ENCODE measurements at regions not wholly inside any gene's neighbourhood (a gene's known extent, or its start where the extent isn't known, plus 50 kb on each side); places are given as distances from the start of the nearest gene placed in this dataset.
"Not testable (repeated sequence)": the region's sequence is repeated elsewhere in the genome, so short reads cannot be mapped to it uniquely, and the experiment has no call there.

GRCh38 chr2:76044701-76045100 lies 334.0 kb upstream of the GCFC2 start:
- Histone ChIP-seq H3K36me3 (ENCODE audit: insufficient read depth, low read length) (no peaks in the 10 kb centered on the region), H3K9ac (ENCODE audit: low read depth, low read length) (no peak overlapping the region), H3K9me3 (ENCODE audit: control insufficient read depth, insufficient read depth, low read length) (no peaks in the 10 kb centered on the region), H3K4me1 (ENCODE audit: insufficient read depth, low read length) (no peaks in the 10 kb centered on the region)

DNA sequence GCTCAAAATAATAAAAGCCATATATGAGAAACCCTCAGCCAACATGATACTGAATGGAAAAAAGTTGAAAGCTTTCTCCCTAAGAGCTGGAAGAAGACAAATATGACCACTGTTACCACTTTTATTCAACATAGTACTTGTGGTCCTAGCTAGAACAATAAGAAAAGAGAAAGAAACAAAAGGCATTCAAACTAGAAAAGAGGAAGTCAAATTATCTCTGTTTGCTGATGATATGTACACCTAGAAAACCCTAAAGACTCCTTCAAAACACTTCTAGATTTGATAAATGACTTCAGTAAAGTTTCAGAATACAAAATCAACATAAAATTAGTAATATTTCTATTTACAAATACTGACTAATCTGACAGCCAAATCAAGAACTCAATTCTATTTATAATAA lies 328.8 kb upstream of the GCFC2 start:
- H3K9ac ChIP-seq (ENCODE audit: low read depth, low read length) = no peak overlapping the region
- no peaks in the 10 kb centered on the region for H3K9me3 ChIP-seq (ENCODE audit: control insufficient read depth, insufficient read depth, low read length)
- no peaks in the 10 kb centered on the region for H3K36me3 ChIP-seq (ENCODE audit: insufficient read depth, low read length)
- no peaks in the 10 kb centered on the region for H3K4me1 ChIP-seq (ENCODE audit: insufficient read depth, low read length)

- Histone ChIP-seq H3K36me3 (ENCODE audit: insufficient read depth, low read length) (no peaks in the 10 kb centered on the region), H3K9me3 (ENCODE audit: control insufficient read depth, insufficient read depth, low read length) (no peaks in the 10 kb centered on the region), H3K4me1 (ENCODE audit: insufficient read depth, low read length) (no peaks in the 10 kb centered on the region), H3K9ac (ENCODE audit: low read depth, low read length) (no peak overlapping the region)
Observed at GRCh38 chr2:76027761-76028160, 317.0 kb upstream of the GCFC2 start.

DNA sequence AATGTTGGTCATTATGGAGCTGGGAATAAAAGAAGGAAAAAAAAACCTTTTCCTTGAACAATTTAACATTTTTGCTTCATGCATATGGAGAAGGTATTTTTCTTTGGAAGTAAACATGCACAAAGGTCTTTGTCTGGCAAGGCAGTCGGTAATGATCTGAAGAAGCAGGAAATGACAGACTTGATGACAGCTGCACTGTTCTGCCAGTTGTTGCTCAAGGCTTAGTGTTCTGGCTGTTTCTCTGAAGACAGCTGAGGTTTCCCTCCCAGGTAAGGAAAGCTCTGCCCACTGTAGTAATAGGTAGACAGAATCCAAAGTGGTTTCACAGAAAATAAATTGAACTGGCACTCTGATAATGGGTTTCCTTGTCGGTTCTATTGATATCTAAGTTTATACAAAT lies 308.4 kb upstream of the GCFC2 start:
- H3K4me1 ChIP-seq (ENCODE audit: insufficient read depth, low read length) = no peaks in the 10 kb centered on the region

GRCh38 chr2:76009484-76009883 lies 298.8 kb upstream of the GCFC2 start:
- H3K9ac ChIP-seq (ENCODE audit: low read depth, low read length) = no peak overlapping the region
- no peaks in the 10 kb centered on the region for H3K9me3 ChIP-seq (ENCODE audit: control insufficient read depth, insufficient read depth, low read length)

More for the DNA sequence above, 308.4 kb upstream of the GCFC2 start:
- Histone ChIP-seq H3K36me3 (ENCODE audit: insufficient read depth, low read length) (no peaks in the 10 kb centered on the region), H3K9me3 (ENCODE audit: control insufficient read depth, insufficient read depth, low read length) (no peaks in the 10 kb centered on the region), H3K9ac (ENCODE audit: low read depth, low read length) (no peak overlapping the region)

DNA sequence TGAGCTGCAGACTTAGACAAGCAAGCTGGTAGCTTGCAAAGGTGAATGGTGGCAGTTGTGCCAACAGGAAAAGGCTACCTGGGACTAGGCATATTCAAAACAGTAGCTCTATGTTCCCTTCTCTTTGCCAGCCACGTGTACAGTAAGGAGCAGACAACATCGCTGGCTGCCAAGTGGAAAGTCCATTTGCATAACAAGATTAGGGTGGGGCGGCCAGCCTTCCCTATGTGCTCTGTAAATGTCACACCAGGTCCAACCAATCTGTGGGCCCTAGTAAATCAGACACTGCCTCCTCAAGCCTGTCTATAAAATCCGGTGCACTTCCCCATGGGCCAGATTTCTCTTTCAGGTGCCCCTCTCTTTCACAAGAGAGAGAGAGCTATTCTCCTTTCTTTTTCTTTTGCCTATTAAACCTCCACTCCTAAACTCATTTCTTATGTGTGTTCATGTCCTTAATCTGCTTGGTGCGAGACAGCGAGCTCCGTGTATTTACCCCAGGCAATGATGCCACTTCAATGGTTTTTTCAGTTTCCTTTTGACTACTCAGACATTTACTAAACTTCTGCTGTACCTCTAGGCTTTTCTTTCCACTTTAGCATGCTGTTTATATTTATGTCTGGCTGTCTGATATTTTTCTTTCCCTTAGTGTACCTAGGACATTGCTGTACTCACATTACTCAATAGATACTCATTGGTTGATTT lies 297.4 kb upstream of the GCFC2 start:
- peaks cover 6% of the 10 kb centered on the region; the same call in 1 of the 2 replicates for H3K4me1 ChIP-seq (ENCODE audit: insufficient read depth, low read length)
- no peak overlapping the region for H3K9ac ChIP-seq (ENCODE audit: low read depth, low read length)
- no peaks in the 10 kb centered on the region for H3K9me3 ChIP-seq (ENCODE audit: control insufficient read depth, insufficient read depth, low read length)
- no peaks in the 10 kb centered on the region for H3K36me3 ChIP-seq (ENCODE audit: insufficient read depth, low read length)

More at GRCh38 chr2:76009484-76009883, 298.8 kb upstream of the GCFC2 start:
- no peaks in the 10 kb centered on the region for H3K36me3 ChIP-seq (ENCODE audit: insufficient read depth, low read length)
- H3K4me1 ChIP-seq (ENCODE audit: insufficient read depth, low read length) = peaks cover 6% of the 10 kb centered on the region; the same call in 1 of the 2 replicates

DNA sequence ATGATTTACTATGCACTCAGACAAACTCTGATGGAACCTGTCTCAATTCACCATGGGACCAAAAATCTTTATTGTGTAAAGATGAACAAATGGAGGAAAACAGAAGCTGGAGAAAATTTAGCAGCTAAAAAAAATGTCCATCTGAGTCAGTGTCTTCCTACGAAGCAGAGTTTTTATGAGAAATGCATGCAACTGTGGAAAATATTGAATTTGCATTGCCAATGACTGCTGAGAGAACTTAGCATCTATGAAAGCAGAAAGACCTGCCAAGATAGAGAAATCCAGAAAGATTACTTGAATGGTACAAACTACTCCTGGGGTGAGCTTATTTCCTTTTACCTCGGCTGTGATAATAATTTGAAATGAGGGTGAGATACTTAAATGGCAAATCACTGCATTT lies 289.7 kb upstream of the GCFC2 start:
- Histone ChIP-seq H3K9me3 (ENCODE audit: control insufficient read depth, insufficient read depth, low read length) (no peaks in the 10 kb centered on the region), H3K36me3 (ENCODE audit: insufficient read depth, low read length) (no peaks in the 10 kb centered on the region), H3K4me1 (ENCODE audit: insufficient read depth, low read length) (no peaks in the 10 kb centered on the region), H3K9ac (ENCODE audit: low read depth, low read length) (no peak overlapping the region)

GRCh38 chr2:75998451-75998850 lies 287.7 kb upstream of the GCFC2 start:
- H3K9me3 ChIP-seq (ENCODE audit: control insufficient read depth, insufficient read depth, low read length) = no peaks in the 10 kb centered on the region

GRCh38 chr2:75994759-75995158 lies 284.0 kb upstream of the GCFC2 start:
- Histone ChIP-seq H3K36me3 (ENCODE audit: insufficient read depth, low read length) (no peaks in the 10 kb centered on the region), H3K9ac (ENCODE audit: low read depth, low read length) (no peak overlapping the region), H3K9me3 (ENCODE audit: control insufficient read depth, insufficient read depth, low read length) (no peaks in the 10 kb centered on the region; the same call in 1 of the 2 replicates), H3K4me1 (ENCODE audit: insufficient read depth, low read length) (no peaks in the 10 kb centered on the region)

More at GRCh38 chr2:75998451-75998850, 287.7 kb upstream of the GCFC2 start:
- Histone ChIP-seq H3K4me1 (ENCODE audit: insufficient read depth, low read length) (no peaks in the 10 kb centered on the region), H3K36me3 (ENCODE audit: insufficient read depth, low read length) (no peaks in the 10 kb centered on the region), H3K9ac (ENCODE audit: low read depth, low read length) (no peak overlapping the region)

DNA sequence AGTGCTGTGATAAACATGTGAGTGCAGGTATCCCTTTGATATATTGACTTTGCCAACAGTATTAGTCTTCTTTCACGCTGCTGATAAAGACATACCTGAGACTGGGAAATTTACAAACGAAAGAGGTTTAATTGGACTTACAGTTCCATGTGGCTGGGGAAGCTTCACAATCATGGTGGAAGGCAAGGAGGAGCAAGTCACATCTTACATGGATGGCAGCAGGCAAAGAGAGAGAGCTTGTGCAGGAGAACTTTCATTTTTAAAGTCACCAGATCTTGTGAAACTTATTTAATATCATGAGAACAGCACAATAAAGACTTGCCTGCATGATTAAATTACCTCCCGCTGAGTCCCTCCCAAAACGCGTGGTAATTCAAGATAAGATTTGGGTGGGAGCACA lies 277.9 kb upstream of the GCFC2 start:
- not testable (repeated sequence) for H3K9ac ChIP-seq (ENCODE audit: low read depth, low read length); H3K4me1 ChIP-seq (ENCODE audit: insufficient read depth, low read length); H3K36me3 ChIP-seq (ENCODE audit: insufficient read depth, low read length); H3K9me3 ChIP-seq (ENCODE audit: control insufficient read depth, insufficient read depth, low read length)

DNA sequence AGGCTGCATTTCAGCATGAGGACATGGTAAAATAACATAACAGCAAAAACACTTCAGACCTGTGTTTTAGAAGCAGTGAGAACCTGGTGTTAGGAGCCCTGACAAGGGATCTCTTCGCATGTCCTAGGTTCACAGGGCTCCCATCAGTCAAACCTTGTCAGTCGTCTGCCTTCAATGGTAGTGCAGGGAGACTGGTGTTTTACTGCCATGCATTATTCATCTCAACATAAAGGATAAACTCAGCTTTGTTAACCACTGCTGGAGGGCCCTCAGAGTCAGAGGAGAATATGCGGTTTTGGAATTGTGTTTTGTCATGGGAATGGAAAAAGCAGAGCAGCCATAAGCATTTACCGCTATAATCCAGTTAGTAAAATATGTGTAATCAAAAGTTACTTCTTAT lies 275.9 kb upstream of the GCFC2 start:
- Histone ChIP-seq H3K9ac (ENCODE audit: low read depth, low read length) (no peak overlapping the region), H3K36me3 (ENCODE audit: insufficient read depth, low read length) (no peaks in the 10 kb centered on the region)

GRCh38 chr2:75982719-75983118 lies 272.0 kb upstream of the GCFC2 start:
- Histone ChIP-seq H3K9ac (ENCODE audit: low read depth, low read length) (no peak overlapping the region), H3K36me3 (ENCODE audit: insufficient read depth, low read length) (no peaks in the 10 kb centered on the region), H3K4me1 (ENCODE audit: insufficient read depth, low read length) (no peaks in the 10 kb centered on the region)

More for the DNA sequence above, 275.9 kb upstream of the GCFC2 start:
- Histone ChIP-seq H3K9me3 (ENCODE audit: control insufficient read depth, insufficient read depth, low read length) (no peaks in the 10 kb centered on the region; the same call in 1 of the 2 replicates), H3K4me1 (ENCODE audit: insufficient read depth, low read length) (no peaks in the 10 kb centered on the region)

DNA sequence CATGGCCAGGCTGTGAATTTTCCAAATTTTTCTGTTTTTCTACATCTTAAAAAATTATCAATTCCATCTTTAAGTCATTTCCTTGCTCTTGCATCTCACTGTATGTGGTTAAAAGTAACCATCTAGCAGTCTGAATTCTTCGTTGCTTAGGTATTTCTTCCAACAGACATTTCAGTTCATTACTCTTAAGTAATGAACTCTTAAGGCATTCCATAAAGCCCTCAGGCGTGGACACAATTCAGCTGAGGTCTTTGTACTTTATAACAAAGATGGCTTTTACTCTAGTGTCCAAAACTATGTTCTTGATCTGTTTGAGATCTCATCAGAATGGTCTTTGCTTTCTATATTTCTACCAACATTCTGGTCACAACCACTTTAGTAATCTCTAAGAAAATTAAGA lies 253.9 kb upstream of the GCFC2 start:
- Histone ChIP-seq H3K9ac (ENCODE audit: low read depth, low read length) (no peak overlapping the region), H3K4me1 (ENCODE audit: insufficient read depth, low read length) (no peaks in the 10 kb centered on the region), H3K9me3 (ENCODE audit: control insufficient read depth, insufficient read depth, low read length) (peaks cover 5% of the 10 kb centered on the region; the same call in 1 of the 2 replicates), H3K36me3 (ENCODE audit: insufficient read depth, low read length) (no peaks in the 10 kb centered on the region)

More at GRCh38 chr2:75982719-75983118, 272.0 kb upstream of the GCFC2 start:
- H3K9me3 ChIP-seq (ENCODE audit: control insufficient read depth, insufficient read depth, low read length) = no peaks in the 10 kb centered on the region; the same call in 1 of the 2 replicates

DNA sequence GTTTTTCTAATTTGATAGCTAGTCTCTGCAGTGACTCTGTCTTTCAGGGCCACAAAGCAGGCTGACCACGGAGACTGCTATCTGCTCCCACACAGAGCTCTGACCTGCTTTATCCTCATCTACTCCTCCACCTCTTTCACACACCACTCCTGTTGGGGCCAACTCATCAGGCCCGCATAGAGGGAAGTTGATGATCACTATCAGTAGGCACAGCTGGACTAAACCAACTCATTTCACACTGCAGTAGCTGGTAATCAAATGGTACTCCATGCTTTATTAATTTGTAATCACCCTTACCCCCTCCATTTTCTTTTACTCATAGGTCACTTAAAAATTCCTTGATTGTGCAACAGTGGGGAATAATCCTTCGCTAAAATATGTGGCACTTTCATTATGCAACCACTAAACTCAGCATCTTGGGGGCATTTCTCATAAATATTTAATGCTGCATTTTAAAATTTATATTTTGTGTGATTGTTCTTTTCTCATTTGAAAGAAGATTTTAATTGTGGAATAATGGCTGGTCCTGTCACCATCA lies 249.8 kb upstream of the GCFC2 start:
- Histone ChIP-seq H3K36me3 (ENCODE audit: insufficient read depth, low read length) (no peaks in the 10 kb centered on the region), H3K4me1 (ENCODE audit: insufficient read depth, low read length) (peaks cover 3% of the 10 kb centered on the region; the same call in 1 of the 2 replicates), H3K9me3 (ENCODE audit: control insufficient read depth, insufficient read depth, low read length) (peaks cover 4% of the 10 kb centered on the region; the same call in 1 of the 2 replicates), H3K9ac (ENCODE audit: low read depth, low read length) (no peak overlapping the region)

Measured in ES-I3 (cell line).